ENCODE measurements at regions not wholly inside any gene's neighbourhood (a gene's known extent, or its start where the extent isn't known, plus 50 kb on each side); places are given as distances from the start of the nearest gene placed in this dataset.

DNA sequence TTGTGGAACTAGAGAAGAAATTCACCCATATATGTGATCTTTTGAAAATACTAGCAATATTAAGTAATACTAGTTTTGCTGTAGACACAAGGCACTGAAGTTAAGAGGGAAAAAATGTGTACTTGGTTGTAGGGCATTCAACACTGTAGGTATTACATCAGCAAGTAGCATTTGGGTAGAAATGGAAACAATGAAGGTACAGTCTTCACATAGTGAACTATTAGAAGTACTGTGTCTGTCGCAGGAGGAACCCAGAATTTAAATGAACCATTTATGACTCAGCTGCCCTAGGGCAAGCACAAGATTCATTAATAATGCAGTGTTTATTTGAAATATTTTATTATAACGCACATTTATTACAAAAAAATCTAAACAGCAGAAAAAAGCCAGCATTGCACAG lies 572.7 kb upstream of the TENM3 start:
- Histone ChIP-seq H3K27ac (ENCODE audit: low read depth, low read length) (no peak overlapping the region), H3K4me3 (ENCODE audit: low read length) (no peak overlapping the region), H3K27me3 (ENCODE audit: control insufficient read depth, insufficient read depth, low read length) (no peaks in the 10 kb centered on the region), H3K4me1 (ENCODE audit: control insufficient read depth, insufficient read depth, low read length) (no peaks in the 10 kb centered on the region), H3K9ac (ENCODE audit: low read length) (no peak overlapping the region), H3K36me3 (ENCODE audit: control insufficient read depth, insufficient read depth, low read length) (no peaks in the 10 kb centered on the region)

DNA sequence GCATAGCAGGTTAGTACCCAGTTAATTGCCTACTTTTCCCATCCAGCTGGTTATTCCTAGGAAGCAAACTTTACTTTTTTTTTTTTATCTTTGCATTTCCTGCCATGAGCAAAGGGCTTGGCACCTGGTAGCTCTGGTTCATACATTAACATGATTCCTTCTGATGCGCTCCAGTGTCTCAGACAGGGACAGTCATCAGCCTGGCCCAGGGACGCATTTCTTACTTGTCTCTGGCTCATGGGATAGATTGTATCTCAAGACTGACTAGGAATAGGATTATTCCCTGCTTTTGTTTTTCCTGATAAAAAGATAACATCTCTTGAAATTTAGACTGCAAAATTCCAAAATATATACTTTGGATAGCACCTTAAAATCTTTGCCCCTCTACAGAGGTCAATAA lies 571.5 kb upstream of the TENM3 start:
- H3K4me1 ChIP-seq (ENCODE audit: control insufficient read depth, insufficient read depth, low read length): no peaks in the 10 kb centered on the region
- H3K4me3 ChIP-seq (ENCODE audit: low read length): no peak overlapping the region
- no peak overlapping the region for H3K9ac ChIP-seq (ENCODE audit: low read length)
- no peaks in the 10 kb centered on the region for H3K36me3 ChIP-seq (ENCODE audit: control insufficient read depth, insufficient read depth, low read length)
- no peak overlapping the region for H3K27ac ChIP-seq (ENCODE audit: low read depth, low read length)
- no peaks in the 10 kb centered on the region for H3K27me3 ChIP-seq (ENCODE audit: control insufficient read depth, insufficient read depth, low read length)

DNA sequence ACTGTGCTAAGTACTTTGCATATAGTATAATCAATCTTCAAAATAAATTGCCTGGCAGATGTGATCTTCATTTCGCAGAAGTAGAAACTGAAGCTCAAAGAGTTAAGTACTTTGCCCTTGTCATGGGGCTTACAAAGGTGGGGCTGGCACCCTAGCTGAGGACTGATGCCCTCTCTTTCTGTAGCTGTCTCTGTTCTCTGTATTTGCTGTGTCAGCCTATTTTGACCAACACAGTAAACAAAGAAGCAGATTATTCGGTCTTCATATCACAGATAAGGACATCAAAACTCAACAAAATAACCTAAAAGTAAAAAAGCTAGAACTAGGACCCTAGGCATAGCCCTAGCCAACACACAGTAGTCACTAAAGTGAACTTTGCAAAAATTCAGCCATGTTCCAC lies 570.5 kb upstream of the TENM3 start:
- Histone ChIP-seq H3K4me3 (ENCODE audit: low read length) (no peak overlapping the region), H3K4me1 (ENCODE audit: control insufficient read depth, insufficient read depth, low read length) (no peaks in the 10 kb centered on the region), H3K9ac (ENCODE audit: low read length) (no peak overlapping the region), H3K27me3 (ENCODE audit: control insufficient read depth, insufficient read depth, low read length) (no peaks in the 10 kb centered on the region), H3K27ac (ENCODE audit: low read depth, low read length) (no peak overlapping the region), H3K36me3 (ENCODE audit: control insufficient read depth, insufficient read depth, low read length) (no peaks in the 10 kb centered on the region)

DNA sequence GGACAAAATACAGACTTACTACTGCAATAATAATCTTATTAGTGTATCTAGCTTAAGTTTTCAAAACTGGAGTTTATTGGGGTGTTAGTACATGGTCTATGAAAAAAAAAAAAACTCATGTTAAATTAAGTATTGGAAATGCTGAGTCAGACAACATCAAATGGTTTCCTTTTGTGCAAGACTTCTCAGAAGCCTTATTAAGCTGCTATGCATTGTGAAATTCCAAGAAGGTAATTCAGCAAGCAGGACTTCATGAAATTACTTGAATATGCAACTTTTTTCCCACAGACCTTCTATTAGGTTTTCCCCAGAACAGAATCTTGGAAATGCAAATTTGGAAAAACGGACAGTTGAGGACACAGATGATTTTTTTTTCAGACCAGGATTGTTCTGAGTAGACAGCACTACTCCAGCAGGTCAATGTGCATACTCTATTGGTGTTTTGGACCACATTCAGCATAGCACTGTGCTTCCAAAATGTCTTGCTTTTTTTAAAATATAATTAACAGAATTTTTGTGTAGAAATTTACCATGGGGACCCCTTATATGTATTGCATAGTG lies 568.8 kb upstream of the TENM3 start:
- Histone ChIP-seq H3K4me1 (ENCODE audit: control insufficient read depth, insufficient read depth, low read length) (no peaks in the 10 kb centered on the region), H3K27ac (ENCODE audit: low read depth, low read length) (no peak overlapping the region), H3K4me3 (ENCODE audit: low read length) (no peak overlapping the region), H3K27me3 (ENCODE audit: control insufficient read depth, insufficient read depth, low read length) (no peaks in the 10 kb centered on the region), H3K9ac (ENCODE audit: low read length) (no peak overlapping the region), H3K36me3 (ENCODE audit: control insufficient read depth, insufficient read depth, low read length) (no peaks in the 10 kb centered on the region)

DNA sequence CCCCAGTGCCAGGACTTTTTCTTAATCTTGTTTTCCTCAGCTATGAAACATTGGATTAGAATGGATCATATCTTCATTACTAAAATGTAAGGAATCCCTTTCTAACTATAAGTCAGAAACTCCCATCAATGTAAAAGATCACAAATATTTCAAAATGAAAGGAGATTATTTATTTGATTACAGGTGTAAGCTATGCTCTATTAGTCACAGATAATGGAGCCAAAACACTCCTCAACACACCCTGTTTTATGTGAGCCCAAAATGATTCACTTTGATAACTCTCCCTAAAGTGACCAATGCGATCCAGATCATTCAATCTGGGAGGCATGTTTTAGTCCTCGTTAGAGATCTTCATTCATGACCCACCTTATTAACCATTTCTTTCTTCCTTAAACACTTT lies 566.7 kb upstream of the TENM3 start:
- Histone ChIP-seq H3K4me1 (ENCODE audit: control insufficient read depth, insufficient read depth, low read length) (no peaks in the 10 kb centered on the region), H3K36me3 (ENCODE audit: control insufficient read depth, insufficient read depth, low read length) (no peaks in the 10 kb centered on the region), H3K27me3 (ENCODE audit: control insufficient read depth, insufficient read depth, low read length) (no peaks in the 10 kb centered on the region), H3K4me3 (ENCODE audit: low read length) (no peak overlapping the region), H3K9ac (ENCODE audit: low read length) (no peak overlapping the region), H3K27ac (ENCODE audit: low read depth, low read length) (no peak overlapping the region)

DNA sequence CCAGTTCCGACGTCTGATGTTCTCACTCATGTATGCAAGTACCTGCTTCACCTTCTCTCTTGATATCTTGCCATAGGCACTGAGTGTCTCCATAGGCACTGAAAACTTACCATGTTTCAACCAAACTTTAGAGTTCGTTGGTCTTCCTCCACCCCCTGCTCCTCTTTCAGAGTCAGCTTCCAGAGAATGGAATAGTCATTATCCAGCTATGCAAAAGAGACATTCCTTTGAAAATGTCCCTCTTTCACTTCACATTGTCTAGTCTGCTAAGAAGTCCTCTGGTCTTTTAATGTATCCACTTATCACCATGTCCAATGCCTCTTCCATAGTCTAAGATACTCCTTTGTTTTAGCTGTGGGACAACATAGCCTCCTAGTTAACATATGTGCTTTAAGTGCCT lies 566.0 kb upstream of the TENM3 start:
- Histone ChIP-seq H3K36me3 (ENCODE audit: control insufficient read depth, insufficient read depth, low read length) (no peaks in the 10 kb centered on the region), H3K4me3 (ENCODE audit: low read length) (no peak overlapping the region), H3K4me1 (ENCODE audit: control insufficient read depth, insufficient read depth, low read length) (no peaks in the 10 kb centered on the region), H3K27ac (ENCODE audit: low read depth, low read length) (no peak overlapping the region), H3K27me3 (ENCODE audit: control insufficient read depth, insufficient read depth, low read length) (no peaks in the 10 kb centered on the region), H3K9ac (ENCODE audit: low read length) (no peak overlapping the region)

DNA sequence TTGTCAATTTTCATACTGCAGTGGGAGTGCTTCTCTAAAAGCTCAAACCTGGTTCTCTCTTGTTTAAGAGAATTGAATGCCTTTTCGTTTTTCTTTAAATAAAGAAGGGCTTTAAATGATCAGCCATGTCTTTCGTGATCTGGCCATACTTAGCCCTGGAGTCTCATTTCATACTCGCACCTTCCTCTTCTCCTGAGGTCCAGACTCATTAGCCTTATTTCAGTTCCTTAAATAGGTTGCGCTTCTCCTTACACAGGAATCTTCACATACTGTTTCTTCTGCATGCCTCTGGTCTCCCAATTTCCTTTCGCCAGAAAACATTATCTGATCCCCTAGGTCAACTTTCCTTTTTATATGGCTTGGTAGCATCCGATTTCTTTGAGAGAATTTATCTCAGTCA lies 565.6 kb upstream of the TENM3 start:
- Histone ChIP-seq H3K4me1 (ENCODE audit: control insufficient read depth, insufficient read depth, low read length) (no peaks in the 10 kb centered on the region), H3K36me3 (ENCODE audit: control insufficient read depth, insufficient read depth, low read length) (no peaks in the 10 kb centered on the region), H3K27ac (ENCODE audit: low read depth, low read length) (no peak overlapping the region), H3K4me3 (ENCODE audit: low read length) (no peak overlapping the region), H3K9ac (ENCODE audit: low read length) (no peak overlapping the region), H3K27me3 (ENCODE audit: control insufficient read depth, insufficient read depth, low read length) (no peaks in the 10 kb centered on the region)

DNA sequence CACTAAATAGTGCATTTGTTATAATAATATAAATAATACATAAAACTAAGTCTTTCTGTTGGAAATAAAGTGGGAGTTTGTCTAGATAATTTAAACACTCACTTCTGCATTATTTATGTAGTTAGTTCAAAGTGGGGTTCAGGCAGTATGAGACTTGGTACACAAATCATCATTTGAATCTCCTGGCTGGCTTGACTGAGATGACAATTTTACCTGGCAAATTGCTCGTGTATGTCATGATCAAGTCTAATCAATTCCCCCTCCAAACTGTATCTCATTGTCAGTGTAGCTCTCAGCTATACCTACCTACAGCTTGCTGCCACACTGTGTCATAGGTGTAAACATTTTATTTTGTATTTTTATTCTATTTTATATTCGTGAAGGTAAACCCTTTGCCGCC lies 563.4 kb upstream of the TENM3 start:
- Histone ChIP-seq H3K4me1 (ENCODE audit: control insufficient read depth, insufficient read depth, low read length) (no peaks in the 10 kb centered on the region), H3K36me3 (ENCODE audit: control insufficient read depth, insufficient read depth, low read length) (no peaks in the 10 kb centered on the region), H3K4me3 (ENCODE audit: low read length) (no peak overlapping the region), H3K27ac (ENCODE audit: low read depth, low read length) (no peak overlapping the region), H3K27me3 (ENCODE audit: control insufficient read depth, insufficient read depth, low read length) (no peaks in the 10 kb centered on the region), H3K9ac (ENCODE audit: low read length) (no peak overlapping the region)

DNA sequence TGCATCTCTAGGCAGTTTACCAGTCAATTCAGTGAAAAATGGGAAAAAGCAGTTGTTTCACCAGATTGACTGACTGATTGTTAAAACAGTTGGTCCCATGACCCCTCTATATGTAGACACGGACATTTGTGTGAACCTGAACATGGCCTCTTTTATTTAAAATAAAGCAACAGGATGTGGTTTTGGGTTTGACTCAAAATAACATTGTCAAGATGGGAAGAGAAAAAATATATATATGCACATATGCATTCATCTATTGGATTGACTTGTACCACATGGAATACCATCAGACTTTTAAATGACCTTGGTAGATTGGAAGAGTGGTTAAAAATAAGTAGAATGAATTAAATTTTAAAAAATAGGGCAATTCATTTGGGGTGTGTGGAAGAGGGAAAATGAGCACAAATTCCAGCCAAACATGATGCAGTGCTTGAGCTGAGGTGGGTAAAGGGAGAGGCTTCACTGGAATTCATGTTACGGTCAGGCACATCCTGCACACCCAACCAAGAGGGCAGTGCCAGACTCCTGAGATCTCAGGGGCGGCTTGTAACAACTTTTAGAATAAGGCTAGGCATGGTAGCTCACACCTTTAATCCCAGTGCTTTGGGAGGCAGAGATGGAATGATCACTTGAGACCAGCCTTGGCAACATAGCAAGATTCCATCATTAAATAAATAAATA lies 560.7 kb upstream of the TENM3 start:
- H3K36me3 ChIP-seq (ENCODE audit: control insufficient read depth, insufficient read depth, low read length): no peaks in the 10 kb centered on the region
- H3K4me3 ChIP-seq (ENCODE audit: low read length): no peak overlapping the region
- H3K4me1 ChIP-seq (ENCODE audit: control insufficient read depth, insufficient read depth, low read length): no peaks in the 10 kb centered on the region
- no peaks in the 10 kb centered on the region for H3K27me3 ChIP-seq (ENCODE audit: control insufficient read depth, insufficient read depth, low read length)
- H3K9ac ChIP-seq (ENCODE audit: low read length): no peak overlapping the region
- H3K27ac ChIP-seq (ENCODE audit: low read depth, low read length): no peak overlapping the region

DNA sequence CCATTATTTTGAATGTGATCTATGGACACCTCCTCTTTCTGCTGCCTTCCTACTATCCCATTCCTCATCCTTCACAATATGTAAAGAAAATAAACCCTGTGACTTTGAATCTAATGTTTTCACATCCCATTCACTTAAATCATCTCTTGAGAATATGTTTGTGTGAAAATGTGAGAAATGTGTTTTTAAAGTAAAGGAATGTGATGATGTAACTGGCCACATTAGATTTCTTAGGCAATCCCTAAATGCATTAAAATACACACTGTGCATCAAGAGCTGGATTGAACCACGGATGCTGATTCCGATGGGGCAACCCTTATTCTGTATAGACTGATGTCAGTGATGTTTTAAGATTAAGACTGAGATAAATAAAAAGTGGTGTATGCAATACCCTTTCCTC lies 558.9 kb upstream of the TENM3 start:
- no peak overlapping the region for H3K9ac ChIP-seq (ENCODE audit: low read length)
- H3K36me3 ChIP-seq (ENCODE audit: control insufficient read depth, insufficient read depth, low read length): no peaks in the 10 kb centered on the region
- no peak overlapping the region for H3K27ac ChIP-seq (ENCODE audit: low read depth, low read length)
- no peak overlapping the region for H3K4me3 ChIP-seq (ENCODE audit: low read length)
- H3K4me1 ChIP-seq (ENCODE audit: control insufficient read depth, insufficient read depth, low read length): no peaks in the 10 kb centered on the region
- H3K27me3 ChIP-seq (ENCODE audit: control insufficient read depth, insufficient read depth, low read length): no peaks in the 10 kb centered on the region

DNA sequence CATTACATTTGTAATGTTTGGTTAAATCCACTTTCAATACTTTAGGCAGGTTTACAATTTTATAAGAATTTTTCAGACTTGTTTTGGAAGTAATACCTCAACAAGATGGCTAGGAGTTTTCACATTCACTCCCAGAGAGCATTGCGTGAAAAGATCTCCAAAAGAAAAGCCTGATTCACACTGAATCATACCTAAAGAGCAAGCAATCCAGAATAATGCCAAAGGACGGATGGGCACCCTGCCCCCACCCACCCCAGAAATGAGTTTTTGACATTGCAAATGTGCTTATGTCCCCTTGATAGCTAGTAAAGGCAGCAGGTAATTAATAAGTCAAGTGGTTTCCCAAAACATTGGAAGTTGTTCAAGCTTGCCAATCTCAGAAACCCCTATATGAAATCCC lies 557.7 kb upstream of the TENM3 start:
- Histone ChIP-seq H3K36me3 (ENCODE audit: control insufficient read depth, insufficient read depth, low read length) (no peaks in the 10 kb centered on the region), H3K4me3 (ENCODE audit: low read length) (no peak overlapping the region), H3K27ac (ENCODE audit: low read depth, low read length) (no peak overlapping the region), H3K27me3 (ENCODE audit: control insufficient read depth, insufficient read depth, low read length) (no peaks in the 10 kb centered on the region), H3K9ac (ENCODE audit: low read length) (no peak overlapping the region), H3K4me1 (ENCODE audit: control insufficient read depth, insufficient read depth, low read length) (no peaks in the 10 kb centered on the region)

DNA sequence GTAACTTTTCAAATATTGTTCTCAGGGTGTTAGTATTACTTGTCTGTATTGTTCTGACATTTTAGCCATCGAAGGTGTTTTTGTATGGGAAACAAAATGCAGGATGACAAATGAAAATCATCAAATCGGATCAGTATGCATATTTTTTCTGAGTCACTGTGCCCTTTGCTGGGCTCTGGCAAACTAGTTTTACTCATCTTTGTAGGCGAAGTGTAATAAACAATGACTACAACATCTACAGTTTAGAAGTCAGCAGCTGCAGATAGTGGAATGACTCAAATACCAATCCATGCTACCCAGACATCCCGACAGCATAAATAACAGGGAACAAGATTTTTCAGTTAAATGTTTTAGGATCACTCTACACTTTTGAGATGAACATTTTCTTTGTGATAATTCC lies 557.3 kb upstream of the TENM3 start:
- H3K4me3 ChIP-seq (ENCODE audit: low read length): no peak overlapping the region
- no peaks in the 10 kb centered on the region for H3K27me3 ChIP-seq (ENCODE audit: control insufficient read depth, insufficient read depth, low read length)
- H3K4me1 ChIP-seq (ENCODE audit: control insufficient read depth, insufficient read depth, low read length): no peaks in the 10 kb centered on the region
- no peak overlapping the region for H3K9ac ChIP-seq (ENCODE audit: low read length)
- no peak overlapping the region for H3K27ac ChIP-seq (ENCODE audit: low read depth, low read length)
- H3K36me3 ChIP-seq (ENCODE audit: control insufficient read depth, insufficient read depth, low read length): no peaks in the 10 kb centered on the region

DNA sequence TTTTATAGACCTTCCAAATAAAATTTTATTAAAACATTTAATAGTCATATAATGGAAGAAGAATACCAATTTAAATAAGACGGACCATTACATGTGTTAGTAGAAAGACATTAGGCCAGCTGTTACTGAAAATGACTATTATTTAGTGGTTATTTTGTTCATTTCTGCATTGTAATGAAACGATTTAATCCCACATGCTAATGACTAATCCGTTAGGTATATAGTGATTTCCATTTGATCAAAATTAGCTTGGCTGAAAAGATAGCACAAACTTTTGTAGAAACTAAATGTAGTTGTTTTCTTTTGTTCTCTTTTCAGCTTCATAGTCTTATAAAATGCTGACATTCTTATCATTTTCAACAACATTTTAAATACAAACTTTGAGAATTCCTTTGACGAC lies 556.1 kb upstream of the TENM3 start:
- H3K36me3 ChIP-seq (ENCODE audit: control insufficient read depth, insufficient read depth, low read length): no peaks in the 10 kb centered on the region
- H3K4me3 ChIP-seq (ENCODE audit: low read length): no peak overlapping the region
- no peak overlapping the region for H3K9ac ChIP-seq (ENCODE audit: low read length)
- no peaks in the 10 kb centered on the region for H3K4me1 ChIP-seq (ENCODE audit: control insufficient read depth, insufficient read depth, low read length)
- H3K27ac ChIP-seq (ENCODE audit: low read depth, low read length): no peak overlapping the region
- H3K27me3 ChIP-seq (ENCODE audit: control insufficient read depth, insufficient read depth, low read length): no peaks in the 10 kb centered on the region
